ENCODE measurements at regions not wholly inside any gene's neighbourhood (a gene's known extent, or its start where the extent isn't known, plus 50 kb on each side); places are given as distances from the start of the nearest gene placed in this dataset.

- TF ChIP-seq FOSB (CRISPR knock-in tag; IDR thresholded peaks at IDR 0.05), result no peak
- TF ChIP-seq FOSL2 (IDR thresholded peaks at IDR 0.05), result no peak
- no peak for TF ChIP-seq FOSL2 (CRISPR knock-in tag; IDR thresholded peaks at IDR 0.05)
- no peak for TF ChIP-seq KDM5A (IDR thresholded peaks at IDR 0.05)
- no peak for TF ChIP-seq CHD2 (IDR thresholded peaks at IDR 0.05; ENCODE audit: low read length, partially characterized antibody)
- TF ChIP-seq BHLHE40 (IDR thresholded peaks at IDR 0.05; ENCODE audit: low read depth, low read length), result no peak
- TF ChIP-seq ZC3H11A (IDR thresholded peaks at IDR 0.05), result no peak
- no peak for TF ChIP-seq BCL3 (IDR thresholded peaks at IDR 0.05)
- no peak for TF ChIP-seq HEYL (CRISPR knock-in tag; IDR thresholded peaks at IDR 0.05)
- TF ChIP-seq HOXB5 (CRISPR knock-in tag; IDR thresholded peaks at IDR 0.05), result no peak
- TF ChIP-seq MAX (IDR thresholded peaks at IDR 0.05), result no peak
- no peak for TF ChIP-seq HOXA7 (CRISPR knock-in tag; IDR thresholded peaks at IDR 0.05)
- TF ChIP-seq ZNF302 (CRISPR knock-in tag; IDR thresholded peaks at IDR 0.05), result no peak
- TF ChIP-seq TP53 (CRISPR knock-in tag; IDR thresholded peaks at IDR 0.05), result no peak
- no peak for TF ChIP-seq NFE2L2 (conservative IDR thresholded peaks at IDR 0.05; ENCODE audit: low read length)
- TF ChIP-seq JUN (IDR thresholded peaks at IDR 0.05), result no peak
- no peak overlapping the region for H3K4me2 ChIP-seq
- H3K4me1 ChIP-seq, result no peaks in the 10 kb centered on the region
- H3K4me3 ChIP-seq, result no peak overlapping the region
- ChIA-PET CTCF (no interaction called here), POLR2A (no interaction called here)
- WGBS (ENCODE audit: missing lambda C conversion rate), result 7% methylated on average over 2 of the region's 2 CpGs
- ATAC-seq (no peak), DNase-seq (ENCODE audit: low read depth in 1 of 2, low spot score in 1 of 2) (no peak), FAIRE-seq (no peak)
- peaks cover 4% of the 10 kb centered on the region; the same call in 1 of the 3 replicates for H3K9me3 ChIP-seq
- no peak overlapping the region for H3K27ac ChIP-seq
Observed at GRCh38 chr2:51149725-51150124, 117.8 kb upstream of the NRXN1 start.

GRCh38 chr2:51145761-51146160 is 113.8 kb upstream of the NRXN1 start:
- DNase-seq (ENCODE audit: low read depth in 1 of 2, low spot score in 1 of 2) (no peak), FAIRE-seq (no peak), ATAC-seq (no peak)
- H3K4me3 ChIP-seq, result no peak overlapping the region
- WGBS (ENCODE audit: missing lambda C conversion rate), result 25% methylated on average over 6 of the region's 6 CpGs
- no peak overlapping the region for H3K27ac ChIP-seq
- H3K4me1 ChIP-seq, result no peaks in the 10 kb centered on the region
- ChIA-PET CTCF (no interaction called here), POLR2A (no interaction called here)
- H3K9me3 ChIP-seq, result peaks cover 4% of the 10 kb centered on the region; the same call in 1 of the 3 replicates
- H3K4me2 ChIP-seq, result no peak overlapping the region
- no peak for TF ChIP-seq BCL3 (IDR thresholded peaks at IDR 0.05)
- TF ChIP-seq HOXB5 (CRISPR knock-in tag; IDR thresholded peaks at IDR 0.05), result no peak
- no peak for TF ChIP-seq RCOR1 (IDR thresholded peaks at IDR 0.05; ENCODE audit: low read depth, low read length)
- TF ChIP-seq CHD4 (IDR thresholded peaks at IDR 0.05; ENCODE audit: borderline replicate concordance), result no peak
- no peak for TF ChIP-seq ZSCAN20 (CRISPR knock-in tag; IDR thresholded peaks at IDR 0.05)

GRCh38 chr2:51120754-51121280 is 88.9 kb upstream of the NRXN1 start:
- 8% methylated on average over 3 of the region's 3 CpGs for WGBS (ENCODE audit: missing lambda C conversion rate)

More at GRCh38 chr2:51120754-51121280, 88.9 kb upstream of the NRXN1 start:
- ChIA-PET POLR2A (no interaction called here), CTCF (no interaction called here)
- Histone ChIP-seq H3K9me3 (0 out of 3 replicates have a peak, but pooled peaks cover 5% of the 10 kb centered on the region), H3K4me1 (no peaks in the 10 kb centered on the region), H3K4me3 (no peak overlapping the region), H3K27ac (no peak overlapping the region), H3K4me2 (no peak overlapping the region)
- FAIRE-seq (no peak), ATAC-seq (no peak), DNase-seq (ENCODE audit: low read depth in 1 of 2, low spot score in 1 of 2) (no peak)
- TF ChIP-seq RAD21 (conservative IDR thresholded peaks at IDR 0.05 in 1 of 2, IDR thresholded peaks at IDR 0.05 in 1 of 2) (no peak), TP53 (CRISPR knock-in tag; IDR thresholded peaks at IDR 0.05) (no peak), REST (IDR thresholded peaks at IDR 0.05) (no peak), HMGXB4 (CRISPR knock-in tag; IDR thresholded peaks at IDR 0.05; ENCODE audit: borderline replicate concordance) (no peak), MAFK (IDR thresholded peaks at IDR 0.05; ENCODE audit: partially characterized antibody) (no peak), RFX5 (IDR thresholded peaks at IDR 0.05) (no peak), EHF (CRISPR knock-in tag; IDR thresholded peaks at IDR 0.05) (no peak), KDM5A (IDR thresholded peaks at IDR 0.05) (no peak), FOSL2 (IDR thresholded peaks at IDR 0.05) (no peak), FOSL2 (CRISPR knock-in tag; IDR thresholded peaks at IDR 0.05) (no peak), MAX (IDR thresholded peaks at IDR 0.05) (no peak), KDM1A (IDR thresholded peaks at IDR 0.05; ENCODE audit: low read depth) (no peak)

Measured in A549 (cell line).